Fibroblast of skin of right biceps (primary cell): ENCODE measurements at regions not wholly inside any gene's neighbourhood (a gene's known extent, or its start where the extent isn't known, plus 50 kb on each side); places are given as distances from the start of the nearest gene placed in this dataset.
"Not testable (repeated sequence)": the region's sequence is repeated elsewhere in the genome, so short reads cannot be mapped to it uniquely, and the experiment has no call there.

Experiments used
- DNase-seq: peaks from one replicate; pipeline ENCODE4 v3.0.0-alpha.2; 2013

DNA sequence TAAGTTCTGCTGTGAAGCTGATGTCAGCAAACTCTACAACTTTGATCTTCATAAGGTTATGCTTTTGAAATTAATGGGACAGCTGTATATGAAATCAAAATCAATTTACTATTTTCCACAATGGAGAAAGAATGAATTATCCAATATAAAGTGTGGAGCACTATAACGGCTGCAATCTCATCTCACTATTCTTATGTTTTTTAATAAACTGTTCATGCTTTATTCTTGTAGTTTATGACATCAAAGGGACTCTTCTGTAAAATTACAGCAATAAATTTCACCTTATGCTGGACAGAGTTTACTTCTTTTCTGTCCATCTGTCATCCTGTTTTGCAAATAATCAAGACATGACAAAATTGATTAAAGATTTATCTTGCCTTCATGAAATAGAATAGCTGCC lies 192.5 kb downstream of the TECRL start:
- no peak for DNase-seq

DNA sequence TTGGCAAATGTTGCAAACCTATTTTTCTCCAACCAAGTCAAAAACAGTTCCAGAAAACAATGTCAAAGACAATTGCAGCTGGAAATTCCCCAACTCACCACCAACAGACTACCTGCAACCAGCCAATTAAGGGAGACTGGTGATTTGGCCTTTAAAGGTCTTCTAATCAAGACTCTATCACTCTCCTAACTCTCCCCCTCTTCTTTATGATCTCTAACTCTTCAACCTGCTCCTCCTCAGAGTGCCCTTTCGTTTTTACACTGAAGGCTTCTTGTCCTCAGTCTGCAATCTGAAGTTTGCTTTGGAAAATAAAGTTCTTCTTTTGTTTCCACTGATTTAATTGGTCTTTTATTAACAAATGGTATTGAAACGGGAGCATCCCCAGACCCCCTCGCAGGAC lies 203.9 kb downstream of the TECRL start:
- DNase-seq: no peak

DNA sequence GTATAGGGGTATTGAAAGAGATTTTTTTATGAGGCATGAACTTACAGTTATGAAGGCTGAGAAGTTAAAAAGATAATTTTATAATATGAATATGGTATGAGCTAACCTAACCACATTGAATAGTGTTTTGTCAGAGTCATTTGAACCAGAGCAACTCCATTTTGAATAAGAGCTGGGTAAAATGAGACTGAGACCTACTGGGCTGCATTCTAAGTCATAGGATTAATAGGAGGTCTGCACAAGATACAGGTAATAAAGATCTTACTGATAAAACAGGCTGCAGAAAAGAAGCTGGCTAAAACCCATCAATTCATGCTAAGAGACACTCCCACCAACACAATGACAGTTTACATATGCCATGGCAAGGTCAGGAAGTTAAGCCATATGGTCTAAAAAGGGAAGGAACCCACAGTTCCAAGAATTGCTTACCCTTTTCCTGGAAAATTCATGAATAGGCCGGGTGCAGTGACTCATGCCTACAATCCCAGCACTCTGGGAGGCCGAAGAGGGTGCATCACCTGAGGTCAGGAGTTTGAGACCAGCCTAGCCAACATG lies 209.2 kb downstream of the TECRL start:
- no peak for DNase-seq

DNA sequence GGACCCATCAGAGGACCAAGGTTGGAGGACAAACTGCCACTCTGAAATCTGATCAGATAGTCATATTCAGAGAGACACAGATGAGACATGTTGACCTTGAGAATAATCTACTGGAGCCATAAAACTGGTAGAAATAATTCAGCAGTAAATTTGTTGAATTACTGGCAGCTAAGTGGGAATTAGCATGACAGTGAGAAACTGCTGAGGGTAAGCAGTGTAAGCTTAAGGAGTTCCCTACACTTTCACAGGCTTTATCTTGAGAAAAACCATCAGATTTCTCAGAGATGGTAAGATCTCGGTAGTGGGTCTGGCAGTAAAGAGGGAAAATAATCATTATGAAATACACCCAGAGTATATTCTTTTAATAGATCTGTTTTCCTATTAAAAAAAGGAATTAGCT lies 213.7 kb downstream of the TECRL start:
- no peak for DNase-seq

DNA sequence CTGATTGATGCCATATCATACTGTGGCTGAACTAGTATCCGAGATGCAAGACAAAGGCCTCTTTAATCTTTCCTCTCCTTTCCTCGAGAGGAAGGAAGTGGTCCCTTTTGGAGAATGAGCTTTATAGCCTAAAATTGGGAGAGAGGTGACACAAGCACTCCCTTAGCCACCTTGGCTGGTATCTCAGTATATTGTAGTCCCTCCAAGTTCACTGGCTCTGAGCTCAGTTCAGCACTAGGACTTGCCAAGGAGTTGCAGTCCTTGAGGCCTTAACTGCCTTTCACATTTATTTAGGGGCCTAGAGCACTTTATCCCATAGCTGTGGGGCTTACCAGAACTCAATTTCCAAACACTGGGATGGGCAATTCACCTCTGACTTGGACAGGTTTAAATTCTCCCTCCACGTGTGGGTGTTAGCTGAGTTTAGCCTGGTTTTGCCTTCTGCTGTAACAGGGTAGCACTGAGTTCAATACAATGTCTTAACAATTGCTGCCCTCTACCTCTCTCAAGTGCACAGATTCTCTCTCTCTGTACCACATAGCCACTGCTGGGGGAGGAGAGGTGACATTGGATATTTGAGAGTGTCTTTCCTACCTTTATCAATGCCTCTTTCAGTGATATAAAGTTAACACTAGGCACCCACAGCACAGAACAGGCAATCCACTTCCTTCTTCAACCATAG lies 216.4 kb downstream of the TECRL start:
- DNase-seq: no peak

DNA sequence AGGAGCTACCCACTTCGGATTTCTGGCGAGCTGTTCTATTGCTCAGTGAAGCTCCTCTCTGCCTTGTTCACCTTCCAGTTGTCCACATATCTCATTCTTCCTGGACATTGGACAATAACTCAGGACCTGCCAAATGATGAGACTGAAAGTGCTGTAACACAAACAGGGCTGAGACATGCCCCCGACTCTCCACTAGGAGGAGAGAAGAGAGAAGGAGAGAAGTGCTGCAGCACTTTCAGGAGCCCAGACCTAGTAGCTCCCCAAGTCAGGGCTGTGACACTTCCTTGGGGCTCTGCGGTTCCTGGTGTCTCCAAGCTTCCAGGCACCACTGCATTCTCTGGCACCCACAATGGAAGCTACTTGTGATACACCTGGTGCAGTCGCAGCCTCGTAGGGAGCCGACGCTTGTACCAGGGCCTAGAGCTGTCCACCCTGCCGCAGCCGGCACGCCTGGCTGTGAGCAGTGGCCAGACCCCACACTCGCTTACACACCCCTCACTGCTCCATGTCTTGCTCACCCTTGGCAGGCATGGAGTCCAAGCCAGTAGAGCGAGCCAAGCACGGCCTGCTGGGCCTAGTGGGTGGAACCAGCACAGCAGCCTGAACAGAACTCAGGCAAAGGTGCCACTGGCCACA lies 234.9 kb downstream of the TECRL start:
- DNase-seq: no peak

DNA sequence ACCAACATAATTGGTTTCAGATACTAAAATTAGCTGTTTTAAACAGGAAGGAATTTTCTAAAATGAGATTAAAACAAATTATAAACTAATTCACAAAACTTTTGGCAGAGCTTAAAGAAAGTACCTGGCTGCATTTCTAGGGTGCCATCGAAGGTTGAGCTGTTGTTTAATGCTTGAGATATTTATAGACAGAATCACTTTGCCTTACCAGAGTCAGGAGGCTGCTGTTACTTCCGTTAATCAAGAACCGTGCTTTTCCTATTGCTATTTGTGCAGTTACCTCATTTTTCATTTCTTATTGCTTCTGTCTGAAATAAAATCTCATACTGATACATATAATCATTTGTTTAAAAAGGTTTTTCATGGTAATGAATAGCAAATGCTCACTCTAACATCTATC lies 242.9 kb downstream of the TECRL start:
- no peak for DNase-seq

DNA sequence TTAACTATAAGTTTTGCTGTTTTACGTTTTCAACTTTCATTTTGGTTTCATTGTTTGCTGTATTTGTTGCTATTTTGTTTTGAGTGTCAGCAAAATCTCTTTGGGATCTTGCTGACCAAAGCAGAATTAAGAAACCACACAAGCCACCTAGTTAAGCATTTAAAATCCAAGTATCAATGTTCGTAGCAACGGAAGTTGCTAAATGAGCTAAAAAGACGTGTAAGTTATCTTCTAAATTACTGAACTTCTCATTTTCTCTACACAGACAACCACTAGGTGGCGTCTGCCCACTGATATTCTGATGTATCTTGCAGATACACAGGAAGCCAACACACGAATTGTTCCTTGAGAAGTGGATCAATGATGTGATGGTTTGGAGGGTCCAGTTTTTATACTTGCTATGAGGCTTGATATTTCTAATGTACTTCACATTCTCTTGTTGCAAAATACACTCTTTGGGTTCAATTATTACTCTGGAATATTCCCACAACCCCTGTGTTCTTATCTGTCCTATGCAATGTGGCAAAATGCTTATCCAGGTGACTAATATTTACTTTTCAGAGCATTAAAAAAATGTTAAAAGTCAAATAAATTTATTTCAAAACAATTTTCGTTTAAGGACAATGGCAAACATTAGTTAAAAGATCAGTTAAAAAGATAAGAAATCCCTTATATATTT lies 250.5 kb downstream of the TECRL start:
- DNase-seq: peak; percentile 44

DNA sequence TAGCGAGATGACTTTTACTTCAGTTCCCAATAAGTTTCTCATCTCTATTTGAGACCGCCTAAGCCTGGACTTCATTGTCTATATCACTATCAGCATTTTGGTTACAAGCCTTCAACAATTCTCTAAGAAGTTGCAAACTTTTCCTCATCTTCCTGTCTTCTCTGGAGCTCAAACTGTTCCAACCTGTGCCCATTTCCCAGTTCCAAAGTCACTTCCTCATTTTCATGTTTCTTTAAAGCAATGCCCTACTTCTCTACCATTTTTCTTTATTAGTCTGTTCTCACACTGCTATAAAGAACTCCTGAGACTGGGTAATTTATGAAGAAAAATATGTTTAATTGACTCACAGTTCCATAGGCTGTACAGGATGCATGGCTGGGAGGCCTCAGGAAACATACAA lies 251.9 kb downstream of the TECRL start:
- DNase-seq: no peak

DNA sequence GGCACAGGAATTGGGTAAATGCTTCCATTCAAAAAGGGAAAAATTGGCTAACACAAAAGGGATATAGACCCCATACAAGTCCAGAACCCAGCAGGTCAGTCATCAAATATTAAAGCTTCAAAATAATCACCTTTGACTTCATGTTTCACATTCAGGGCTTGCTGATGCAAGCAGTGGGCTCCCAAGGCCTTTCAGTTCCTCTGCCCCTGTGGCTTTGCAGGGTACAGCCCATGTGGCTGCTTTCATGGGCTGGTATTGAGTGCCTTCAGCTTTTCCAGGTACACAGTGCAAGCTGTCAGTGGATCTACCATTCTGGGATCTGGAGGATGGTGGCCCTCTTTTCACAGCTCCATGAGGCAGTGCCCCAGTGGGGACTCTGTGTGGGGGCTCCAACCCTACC lies 253.0 kb downstream of the TECRL start:
- no peak for DNase-seq

DNA sequence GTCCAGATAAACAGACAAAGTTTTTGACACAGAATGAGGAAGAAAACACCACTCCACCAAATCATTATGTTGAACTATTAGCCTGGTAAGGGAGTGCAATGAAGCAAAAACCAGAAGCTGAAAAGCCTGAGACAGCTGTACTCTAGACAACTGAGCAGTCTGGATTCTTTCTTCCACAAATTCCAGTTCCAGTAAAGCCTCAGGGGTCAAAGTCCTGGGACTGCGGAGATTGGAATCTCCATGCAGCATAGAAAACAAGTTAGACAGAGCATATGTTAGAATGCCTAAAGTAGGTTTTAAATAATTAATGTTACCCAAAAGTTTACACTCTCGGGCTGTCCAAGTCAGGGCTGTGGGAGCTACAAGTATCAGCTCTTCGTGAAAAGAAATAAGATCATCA lies 263.2 kb downstream of the TECRL start:
- DNase-seq: no peak

DNA sequence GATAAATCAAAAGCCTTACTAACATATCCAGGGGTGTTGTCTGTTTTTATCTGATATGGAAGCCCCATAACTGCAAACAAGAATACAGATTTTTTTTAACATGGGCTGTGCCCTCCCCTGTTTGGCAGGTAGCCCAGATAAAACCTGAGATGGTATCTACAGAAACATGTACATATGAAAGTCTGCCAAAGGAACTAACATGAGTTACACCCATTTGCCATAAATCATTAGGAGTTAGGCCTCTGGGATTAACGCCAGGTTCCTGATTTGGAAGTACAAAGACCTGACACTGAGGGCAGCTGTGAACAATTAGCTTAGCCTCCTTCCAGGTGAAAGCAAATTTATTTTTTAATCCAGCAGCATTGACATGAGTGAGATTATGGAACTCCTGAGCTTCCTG lies 264.3 kb downstream of the TECRL start:
- no peak for DNase-seq

DNA sequence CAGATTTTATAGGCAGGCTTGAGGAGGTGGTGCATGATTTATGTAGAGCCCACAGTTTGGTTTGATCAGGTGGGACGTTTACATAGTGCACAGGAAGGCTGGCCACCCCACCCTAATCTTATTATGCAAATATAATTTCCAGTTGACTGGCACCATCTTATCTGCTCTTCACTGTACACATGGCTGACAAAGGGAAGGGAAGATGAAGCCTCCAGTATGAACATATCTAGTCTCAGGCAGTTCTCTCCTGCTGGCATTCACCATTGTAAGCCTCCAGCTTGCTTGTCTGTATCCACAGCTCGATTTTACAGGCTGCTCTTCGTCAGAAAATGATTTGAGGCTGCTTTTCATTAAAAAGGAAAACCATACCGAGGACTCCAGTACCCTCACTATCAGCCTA lies 278.3 kb downstream of the TECRL start:
- no peak for DNase-seq

DNA sequence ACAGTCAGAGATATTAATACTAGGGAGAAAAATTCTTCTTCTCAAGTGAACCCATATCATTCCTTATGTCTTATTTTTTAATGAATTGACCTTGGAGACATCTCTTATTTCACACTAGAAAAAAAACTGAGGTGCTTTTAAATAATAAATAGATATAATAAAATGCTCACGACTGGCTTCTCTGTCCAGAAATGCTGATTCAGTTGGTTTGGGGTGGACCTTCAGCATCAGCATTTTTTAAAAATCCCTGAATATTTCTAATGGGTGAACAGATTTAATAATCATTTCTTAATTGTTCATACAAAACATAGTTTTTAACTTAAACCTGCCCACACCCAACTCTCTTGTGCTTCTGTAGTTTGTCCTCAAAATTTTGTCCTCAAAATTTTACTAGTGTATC lies 283.9 kb downstream of the TECRL start:
- no peak for DNase-seq

DNA sequence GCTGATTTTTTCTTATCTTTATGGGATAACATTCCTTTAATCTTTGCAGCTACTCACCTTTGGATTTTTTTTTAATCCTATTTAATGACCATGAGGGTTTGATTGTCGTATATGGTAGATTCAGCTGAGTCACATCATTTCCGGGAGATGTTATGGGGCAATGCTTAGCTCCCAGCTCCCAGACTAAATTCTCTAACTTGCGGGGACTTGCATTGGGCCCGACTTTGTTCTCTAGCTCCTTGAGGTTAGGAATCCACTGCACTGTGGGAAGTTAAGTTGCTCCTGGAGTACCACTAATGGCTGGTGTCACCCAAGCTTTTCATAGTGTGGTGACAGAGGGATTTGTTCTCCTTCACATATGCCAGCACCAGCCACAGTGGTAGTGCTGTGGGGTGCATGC lies 287.4 kb downstream of the TECRL start:
- DNase-seq: no peak

DNA sequence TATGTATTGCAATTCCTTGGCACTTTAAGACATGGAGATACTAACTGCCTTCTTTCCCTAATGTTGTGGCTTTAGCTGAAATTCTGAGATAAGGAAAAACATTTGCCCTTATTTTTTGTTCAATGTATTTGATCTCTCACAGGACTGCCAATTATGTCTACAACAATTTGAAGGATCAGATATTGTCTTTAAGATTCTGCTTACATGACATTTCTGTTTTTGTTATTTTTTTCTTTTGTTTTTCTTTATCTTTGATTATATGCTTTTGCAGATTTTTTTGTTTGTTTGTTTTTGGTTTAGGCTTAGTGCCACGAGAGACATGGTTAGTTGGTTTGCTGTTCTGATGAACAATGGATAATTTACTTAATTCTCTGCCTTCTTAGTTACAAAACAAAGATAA lies 303.3 kb downstream of the TECRL start:
- no peak for DNase-seq

DNA sequence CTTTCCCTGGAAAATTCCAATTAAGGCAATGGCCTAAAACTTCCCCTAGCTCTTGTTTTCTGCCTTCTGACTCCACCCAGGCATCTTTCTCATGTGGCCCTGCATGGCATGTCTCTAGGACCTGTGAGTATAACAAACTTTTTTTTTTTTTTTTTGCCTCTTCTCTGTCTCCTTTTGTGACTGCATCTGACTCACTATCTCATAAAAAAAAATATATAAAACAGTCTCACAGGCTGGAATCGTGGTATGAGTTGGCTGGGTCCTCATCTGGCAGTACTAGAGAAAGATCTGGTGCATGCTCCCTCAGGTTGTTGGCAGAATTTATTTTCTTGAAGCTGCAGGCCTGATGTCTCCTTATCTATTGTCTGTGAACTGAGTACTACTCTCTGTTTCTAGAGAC lies 313.9 kb downstream of the TECRL start:
- DNase-seq: no peak

DNA sequence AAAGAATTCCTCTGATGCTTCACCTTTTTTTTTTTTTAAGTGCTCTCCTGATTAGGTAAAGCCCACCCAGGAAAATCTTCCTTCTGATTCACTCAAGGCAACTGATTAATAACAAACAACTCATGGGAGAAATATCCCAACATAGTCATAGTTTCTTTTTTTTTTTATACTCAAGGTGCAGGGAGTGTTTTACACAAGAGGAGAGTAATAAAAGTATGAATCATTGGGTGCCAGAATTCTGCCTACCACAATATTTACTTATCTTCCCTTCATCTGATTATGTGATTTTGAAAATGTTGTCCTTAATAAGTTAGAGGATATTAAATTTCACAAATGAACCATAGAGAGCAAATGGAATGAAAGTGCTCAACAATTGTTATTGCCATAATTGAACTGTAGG lies 329.9 kb downstream of the TECRL start:
- DNase-seq: no peak

DNA sequence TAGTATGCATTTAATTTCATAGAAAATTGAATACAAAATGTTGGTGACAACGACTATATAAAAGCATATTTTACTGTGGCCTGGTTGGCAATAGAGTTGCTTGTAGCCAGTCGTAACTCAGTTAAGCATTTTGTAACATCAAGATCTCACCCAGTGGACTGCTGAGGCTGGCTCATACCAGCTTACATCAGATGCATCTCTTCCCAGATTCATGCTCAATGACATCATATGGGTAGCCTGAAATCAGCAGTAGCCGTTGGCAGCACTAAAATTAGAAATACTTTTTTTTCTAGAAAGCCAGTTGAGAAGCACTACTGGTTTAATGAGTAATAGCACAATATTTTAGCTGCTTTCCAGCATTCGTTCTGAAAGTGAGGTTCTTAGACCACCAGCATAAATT lies 341.2 kb downstream of the TECRL start:
- DNase-seq: peak; percentile 8

DNA sequence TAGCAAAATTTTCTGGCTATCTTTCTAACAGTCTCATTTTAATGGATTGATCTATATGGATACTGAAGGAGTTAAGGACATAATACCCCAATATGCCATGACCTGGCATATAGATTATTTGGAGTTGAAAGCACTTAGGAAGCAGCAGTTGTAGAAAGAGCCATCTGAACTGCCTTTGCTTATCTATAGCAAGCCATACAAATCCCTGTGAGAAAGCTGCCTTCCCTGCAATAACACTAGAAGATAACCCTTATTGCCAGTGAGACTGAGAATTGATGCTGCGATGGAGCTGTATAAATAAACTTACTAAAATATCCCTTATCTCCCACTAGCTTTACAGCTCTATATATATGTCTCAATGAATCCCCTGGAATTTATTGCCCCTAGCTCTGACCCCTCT lies 346.3 kb downstream of the TECRL start:
- no peak for DNase-seq

DNA sequence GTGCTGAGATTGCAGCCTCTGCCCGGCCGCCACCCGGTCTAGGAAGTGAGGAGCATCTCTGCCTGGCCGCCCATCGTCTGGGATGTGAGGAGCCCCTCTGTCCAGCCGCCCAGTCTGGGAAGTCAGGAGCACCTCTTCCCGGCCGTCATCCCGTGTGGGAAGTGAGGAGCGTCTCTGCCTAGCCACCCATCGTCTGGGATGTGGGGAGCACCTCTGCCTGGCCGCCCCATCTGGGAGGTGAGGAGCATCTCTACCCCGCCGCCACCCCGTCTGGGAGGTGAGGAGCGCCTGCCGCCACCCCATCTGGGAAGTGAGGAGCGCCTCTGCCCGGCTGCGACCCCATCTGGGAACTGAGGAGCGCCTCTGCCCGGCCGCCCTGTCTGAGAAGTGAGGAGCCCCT lies 372.2 kb downstream of the TECRL start:
- not testable (repeated sequence) for DNase-seq

DNA sequence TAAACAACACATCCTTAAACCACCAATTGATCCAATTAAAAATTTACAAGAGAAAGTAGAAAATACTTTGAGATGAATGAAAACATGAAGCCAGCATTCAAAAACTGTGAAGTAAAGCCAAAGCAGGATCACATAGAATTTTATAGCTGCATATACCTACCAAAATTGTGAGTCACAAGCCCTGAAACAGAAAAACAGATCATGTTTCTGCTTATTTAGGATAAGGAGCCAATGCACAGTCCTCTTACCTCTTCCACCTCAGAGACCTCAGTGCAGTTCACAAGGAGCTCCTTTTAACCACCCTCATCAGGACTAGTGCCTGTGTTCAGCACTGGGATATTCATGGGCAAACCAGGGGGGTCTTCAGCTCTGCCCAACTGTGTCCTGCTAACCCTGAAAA lies 386.7 kb downstream of the TECRL start:
- no peak for DNase-seq

DNA sequence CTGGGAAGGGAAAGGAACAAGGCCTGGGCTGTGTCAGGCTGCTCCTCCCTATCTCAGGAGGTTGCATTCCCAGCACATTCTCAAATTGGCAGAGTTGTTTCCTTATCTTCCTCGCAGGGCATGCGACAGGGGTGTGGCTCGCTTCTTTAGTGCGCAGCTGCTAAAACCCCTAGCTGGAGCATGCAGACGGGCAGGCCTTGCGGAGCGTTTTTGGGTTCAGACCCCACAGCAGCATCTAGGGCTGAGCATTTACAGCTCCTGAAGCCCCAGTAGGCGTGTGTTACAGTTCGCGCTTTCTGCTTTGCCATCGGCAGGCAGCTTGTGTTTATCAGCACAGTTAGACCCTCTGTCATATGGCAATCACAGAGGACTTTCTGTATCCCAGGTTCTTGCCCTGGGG lies 392.4 kb downstream of the TECRL start:
- DNase-seq: no peak

DNA sequence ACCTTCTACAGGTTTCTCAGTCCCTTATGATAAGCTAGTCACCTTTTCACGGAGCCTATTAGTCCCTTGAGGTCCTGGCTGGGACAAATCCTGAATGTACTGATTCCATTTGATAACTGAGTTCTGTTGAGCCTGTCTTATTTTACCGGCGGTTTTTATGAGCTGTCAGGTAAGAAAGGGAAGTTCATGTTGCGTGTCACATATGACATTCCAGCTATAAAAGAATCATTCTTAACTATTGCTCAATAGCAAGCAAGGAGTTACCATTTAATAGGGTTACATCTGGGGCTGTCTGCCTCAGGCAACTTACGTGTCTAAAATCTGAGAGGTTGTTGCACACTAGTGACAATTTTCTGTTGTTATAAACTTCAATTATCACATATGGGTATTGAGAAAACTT lies 394.6 kb downstream of the TECRL start:
- no peak for DNase-seq
